ENCODE measurements at regions not wholly inside any gene's neighbourhood (a gene's known extent, or its start where the extent isn't known, plus 50 kb on each side); places are given as distances from the start of the nearest gene placed in this dataset.

- no peaks in the 10 kb centered on the region for H3K9me3 ChIP-seq
- no peaks in the 10 kb centered on the region for H3K36me3 ChIP-seq (ENCODE audit: control insufficient read depth, insufficient read depth, low read length)
- ChIA-PET POLR2A (no interaction called here), CTCF (interaction anchor here (0.6 kb wide), 1 partner anchor 809 kb away, joined by 3 read pairs; no protein-coding TSS in a partner anchor)
- H3K27me3 ChIP-seq (replicated peaks; ENCODE audit: control insufficient read depth, insufficient read depth, low read length) = no peaks in the 10 kb centered on the region
- BruUV-seq (replicated peaks) = no TSS peak
- Mint-ChIP-seq H3K27ac (ENCODE audit: unreplicated experiment) (no peak overlapping the region), H3K9me3 (ENCODE audit: unreplicated experiment) (peaks cover 9% of the 10 kb centered on the region), H3K4me1 (ENCODE audit: low read depth, unreplicated experiment) (peaks cover 19% of the 10 kb centered on the region), H3K27me3 (ENCODE audit: insufficient read depth, unreplicated experiment) (no peaks in the 10 kb centered on the region), H3K36me3 (ENCODE audit: insufficient read depth, unreplicated experiment) (no peaks in the 10 kb centered on the region), H3K4me3 (ENCODE audit: unreplicated experiment) (no peak overlapping the region)
- H3K4me3 ChIP-seq (ENCODE audit: low read depth, low read length) = no peak overlapping the region
- peaks cover 17% of the 10 kb centered on the region for H3K4me1 ChIP-seq
- intact Hi-C loops (cut with micrococcal nuclease; ENCODE audit: unreplicated experiment) = no loop called here
- no peak for TF ChIP-seq CTCF (IDR thresholded peaks at IDR 0.05; ENCODE audit: insufficient read depth in 1 of 2, low read depth in 1 of 2, low read length in 1 of 2, severe bottlenecking in 1 of 2, unreplicated experiment in 1 of 2)
- no peak for DNase-seq
These were observed 266.9 kb downstream of the GLI2 start for GRCh38 chr2:121002597-121002996.

GRCh38 chr2:121003391-121003790, 267.7 kb downstream of the GLI2 start:
- peaks cover 19% of the 10 kb centered on the region for H3K4me1 Mint-ChIP-seq (ENCODE audit: low read depth, unreplicated experiment)
- H3K9me3 Mint-ChIP-seq (ENCODE audit: unreplicated experiment) = peaks cover 9% of the 10 kb centered on the region
- peaks cover 17% of the 10 kb centered on the region for H3K4me1 ChIP-seq
- ChIA-PET CTCF (interaction anchor here (0.6 kb wide), 2 partner anchors 268 to 808 kb away, joined by 3 to 7 read pairs; no protein-coding TSS in a partner anchor), POLR2A (no interaction called here)
- intact Hi-C loops (cut with micrococcal nuclease; ENCODE audit: unreplicated experiment) = no loop called here
- H3K27ac Mint-ChIP-seq (ENCODE audit: unreplicated experiment) = no peak overlapping the region
- no peak overlapping the region for H3K4me3 Mint-ChIP-seq (ENCODE audit: unreplicated experiment)
- no peaks in the 10 kb centered on the region for H3K27me3 Mint-ChIP-seq (ENCODE audit: insufficient read depth, unreplicated experiment)
- H3K36me3 Mint-ChIP-seq (ENCODE audit: insufficient read depth, unreplicated experiment) = no peaks in the 10 kb centered on the region
- no peaks in the 10 kb centered on the region for H3K9me3 ChIP-seq
- H3K4me3 ChIP-seq (ENCODE audit: low read depth, low read length) = no peak overlapping the region
- no peaks in the 10 kb centered on the region for H3K36me3 ChIP-seq (ENCODE audit: control insufficient read depth, insufficient read depth, low read length)
- no peaks in the 10 kb centered on the region for H3K27me3 ChIP-seq (replicated peaks; ENCODE audit: control insufficient read depth, insufficient read depth, low read length)
- no TSS peak for BruUV-seq (replicated peaks)
- TF ChIP-seq CTCF (IDR thresholded peaks at IDR 0.05; ENCODE audit: insufficient read depth in 1 of 2, low read depth in 1 of 2, low read length in 1 of 2, severe bottlenecking in 1 of 2, unreplicated experiment in 1 of 2) = no peak
- DNase-seq = no peak

GRCh38 chr2:121004359-121004758, 268.7 kb downstream of the GLI2 start:
- Histone ChIP-seq H3K27me3 (replicated peaks; ENCODE audit: control insufficient read depth, insufficient read depth, low read length) (no peaks in the 10 kb centered on the region), H3K36me3 (ENCODE audit: control insufficient read depth, insufficient read depth, low read length) (no peaks in the 10 kb centered on the region), H3K4me1 (peaks cover 17% of the 10 kb centered on the region), H3K9me3 (no peaks in the 10 kb centered on the region), H3K4me3 (ENCODE audit: low read depth, low read length) (no peak overlapping the region)
- Mint-ChIP-seq H3K36me3 (ENCODE audit: insufficient read depth, unreplicated experiment) (no peaks in the 10 kb centered on the region), H3K4me1 (ENCODE audit: low read depth, unreplicated experiment) (peaks cover 19% of the 10 kb centered on the region), H3K4me3 (ENCODE audit: unreplicated experiment) (no peak overlapping the region), H3K27ac (ENCODE audit: unreplicated experiment) (no peak overlapping the region), H3K9me3 (ENCODE audit: unreplicated experiment) (peaks cover 9% of the 10 kb centered on the region), H3K27me3 (ENCODE audit: insufficient read depth, unreplicated experiment) (no peaks in the 10 kb centered on the region)
- POLR2A ChIA-PET = no interaction called here
- CTCF ChIA-PET = no interaction called here
- no TSS peak for BruUV-seq (replicated peaks)
- no peak for DNase-seq
- no peak for TF ChIP-seq CTCF (IDR thresholded peaks at IDR 0.05; ENCODE audit: insufficient read depth in 1 of 2, low read depth in 1 of 2, low read length in 1 of 2, severe bottlenecking in 1 of 2, unreplicated experiment in 1 of 2)
- intact Hi-C loops (cut with micrococcal nuclease; ENCODE audit: unreplicated experiment) = no loop called here

Data from Caco-2 (cell line).